SU-DHL-6 (cell line): ENCODE measurements at regions not wholly inside any gene's neighbourhood (a gene's known extent, or its start where the extent isn't known, plus 50 kb on each side); places are given as distances from the start of the nearest gene placed in this dataset.

Experiments
- EZH2phosphoT487 ChIP-seq: fragments of 200-600 bp; sonication (generic), shearing (Covaris generic); conservative IDR thresholded peaks from 2 replicates; pipeline ENCODE4 v1.6.1; 2018; ENCODE audit warnings: mild to moderate bottlenecking, antibody characterized with exemption, low read length, moderate library complexity, mixed read lengths
- TF ChIP-seq, protein P1 (sequence below): fragments of 200-600 bp; sonication (generic); IDR thresholded peaks from one replicate; pipeline ENCODE4 v1.5.1; 2017; ENCODE audit warnings: antibody characterized with exemption, mild to moderate bottlenecking, low read length, moderate library complexity; ENCODE audit not compliant: insufficient read depth, poor library complexity, severe bottlenecking

DNA sequence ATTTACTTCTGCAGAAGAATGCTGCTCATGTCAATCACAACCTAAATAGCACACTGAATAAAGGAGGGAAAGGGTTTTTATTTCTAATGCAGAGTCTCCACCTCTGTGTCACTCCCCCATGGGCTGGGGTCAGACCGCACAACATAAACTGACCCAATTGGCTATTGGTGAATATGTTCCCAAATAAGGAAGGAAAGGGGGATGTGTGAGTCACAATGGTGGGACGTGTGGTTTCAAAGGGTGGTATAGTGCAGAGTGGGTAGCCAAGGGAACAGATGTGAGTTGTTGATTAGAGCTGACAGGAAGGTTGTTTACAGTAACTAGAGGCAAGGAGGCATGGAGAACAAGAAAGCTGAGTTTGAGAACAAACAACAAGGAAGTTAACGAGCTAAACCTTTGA, 491.8 kb downstream of the ZPLD1 start:
- TF ChIP-seq, protein P1, sequence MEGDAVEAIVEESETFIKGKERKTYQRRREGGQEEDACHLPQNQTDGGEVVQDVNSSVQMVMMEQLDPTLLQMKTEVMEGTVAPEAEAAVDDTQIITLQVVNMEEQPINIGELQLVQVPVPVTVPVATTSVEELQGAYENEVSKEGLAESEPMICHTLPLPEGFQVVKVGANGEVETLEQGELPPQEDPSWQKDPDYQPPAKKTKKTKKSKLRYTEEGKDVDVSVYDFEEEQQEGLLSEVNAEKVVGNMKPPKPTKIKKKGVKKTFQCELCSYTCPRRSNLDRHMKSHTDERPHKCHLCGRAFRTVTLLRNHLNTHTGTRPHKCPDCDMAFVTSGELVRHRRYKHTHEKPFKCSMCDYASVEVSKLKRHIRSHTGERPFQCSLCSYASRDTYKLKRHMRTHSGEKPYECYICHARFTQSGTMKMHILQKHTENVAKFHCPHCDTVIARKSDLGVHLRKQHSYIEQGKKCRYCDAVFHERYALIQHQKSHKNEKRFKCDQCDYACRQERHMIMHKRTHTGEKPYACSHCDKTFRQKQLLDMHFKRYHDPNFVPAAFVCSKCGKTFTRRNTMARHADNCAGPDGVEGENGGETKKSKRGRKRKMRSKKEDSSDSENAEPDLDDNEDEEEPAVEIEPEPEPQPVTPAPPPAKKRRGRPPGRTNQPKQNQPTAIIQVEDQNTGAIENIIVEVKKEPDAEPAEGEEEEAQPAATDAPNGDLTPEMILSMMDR = no peak
- TF ChIP-seq EZH2phosphoT487 = no peak
